ENCODE measurements at regions not wholly inside any gene's neighbourhood (a gene's known extent, or its start where the extent isn't known, plus 50 kb on each side); places are given as distances from the start of the nearest gene placed in this dataset.

- Histone ChIP-seq H4K91ac (ENCODE audit: insufficient read length, low read depth, low read length) (no peak overlapping the region), H3K18ac (ENCODE audit: insufficient read length, low read depth, low read length) (no peak overlapping the region), H4K5ac (ENCODE audit: insufficient read length, low read depth, low read length) (no peak overlapping the region), H2BK120ac (ENCODE audit: low read depth, low read length, poor library complexity, severe bottlenecking) (no peak overlapping the region), H4K20me1 (ENCODE audit: control insufficient read depth, insufficient read depth, insufficient read length) (no peaks in the 10 kb centered on the region), H3K14ac (ENCODE audit: insufficient read depth, low read length) (no peak overlapping the region), H4K8ac (replicated peaks; ENCODE audit: insufficient read length, low read depth, low read length) (no peak overlapping the region), H3K4ac (ENCODE audit: low read depth, low read length) (no peak overlapping the region), H2AFZ (ENCODE audit: low read length) (no peak overlapping the region), H3K9ac (ENCODE audit: extremely low read depth, insufficient read length, low read length) (no peak overlapping the region), H2BK20ac (ENCODE audit: low read depth, low read length, poor library complexity, severe bottlenecking) (no peak overlapping the region), H3K79me1 (ENCODE audit: insufficient read depth, low read depth, low read length, poor library complexity, severe bottlenecking) (no peaks in the 10 kb centered on the region), H3K27me3 (ENCODE audit: insufficient read depth, low read length) (no peaks in the 10 kb centered on the region), H3K9me3 (ENCODE audit: control insufficient read depth, low read depth, low read length) (no peaks in the 10 kb centered on the region), H3K23ac (ENCODE audit: insufficient read length, low read depth, low read length) (no peak overlapping the region), H3K23me2 (ENCODE audit: insufficient read length, low read depth, low read length, poor library complexity, severe bottlenecking) (no peaks in the 10 kb centered on the region), H3K27ac (ENCODE audit: insufficient read length, low read depth, low read length) (no peak overlapping the region), H3K4me1 (ENCODE audit: insufficient read depth, low read length) (no peaks in the 10 kb centered on the region), H2AK5ac (ENCODE audit: insufficient read length, low read length) (no peak overlapping the region), H3K79me2 (ENCODE audit: insufficient read depth, low read length) (no peaks in the 10 kb centered on the region), H3T11ph (ENCODE audit: low read length) (no peak overlapping the region), H2BK15ac (ENCODE audit: low read depth, low read length) (no peak overlapping the region), H2BK12ac (ENCODE audit: insufficient read length, low read depth, low read length) (no peak overlapping the region), H3K56ac (ENCODE audit: insufficient read length, low read depth, low read length) (no peak overlapping the region), H2BK5ac (ENCODE audit: insufficient read length, low read length) (no peak overlapping the region), H3K4me2 (ENCODE audit: insufficient read depth, insufficient read length, low read length) (no peak overlapping the region)
- no peaks in the 10 kb centered on the region for H3K4me1 Mint-ChIP-seq
- TF ChIP-seq CTCF (conservative IDR thresholded peaks at IDR 0.05) = no peak
- H3K36me3 Mint-ChIP-seq (ENCODE audit: insufficient read depth in 1 of 3, low read depth in 3 of 3) = no peaks in the 10 kb centered on the region
- H3K27ac Mint-ChIP-seq = no peak overlapping the region
- no peaks in the 10 kb centered on the region; the same call in 1 of the 2 replicates for H3K27me3 Mint-ChIP-seq (ENCODE audit: low read depth)
- no peak for DNase-seq
- H3K4me3 Mint-ChIP-seq = no peak overlapping the region; a peak in 1 of 5 replicates
- no CpG with 5 or more reads among the region's 2 CpGs for WGBS (ENCODE audit: extremely low coverage, insufficient read length, low lambda C conversion rate)
- H3K9me3 Mint-ChIP-seq = no peaks in the 10 kb centered on the region; a peak in 1 of 5 replicates
Observed at GRCh38 chr2:220318037-220318436, 690.6 kb downstream of the SLC4A3 start.
